ENCODE measurements at regions not wholly inside any gene's neighbourhood (a gene's known extent, or its start where the extent isn't known, plus 50 kb on each side); places are given as distances from the start of the nearest gene placed in this dataset.

- H3K36me3 ChIP-seq: no peaks in the 10 kb centered on the region
- TF ChIP-seq, protein P1, sequence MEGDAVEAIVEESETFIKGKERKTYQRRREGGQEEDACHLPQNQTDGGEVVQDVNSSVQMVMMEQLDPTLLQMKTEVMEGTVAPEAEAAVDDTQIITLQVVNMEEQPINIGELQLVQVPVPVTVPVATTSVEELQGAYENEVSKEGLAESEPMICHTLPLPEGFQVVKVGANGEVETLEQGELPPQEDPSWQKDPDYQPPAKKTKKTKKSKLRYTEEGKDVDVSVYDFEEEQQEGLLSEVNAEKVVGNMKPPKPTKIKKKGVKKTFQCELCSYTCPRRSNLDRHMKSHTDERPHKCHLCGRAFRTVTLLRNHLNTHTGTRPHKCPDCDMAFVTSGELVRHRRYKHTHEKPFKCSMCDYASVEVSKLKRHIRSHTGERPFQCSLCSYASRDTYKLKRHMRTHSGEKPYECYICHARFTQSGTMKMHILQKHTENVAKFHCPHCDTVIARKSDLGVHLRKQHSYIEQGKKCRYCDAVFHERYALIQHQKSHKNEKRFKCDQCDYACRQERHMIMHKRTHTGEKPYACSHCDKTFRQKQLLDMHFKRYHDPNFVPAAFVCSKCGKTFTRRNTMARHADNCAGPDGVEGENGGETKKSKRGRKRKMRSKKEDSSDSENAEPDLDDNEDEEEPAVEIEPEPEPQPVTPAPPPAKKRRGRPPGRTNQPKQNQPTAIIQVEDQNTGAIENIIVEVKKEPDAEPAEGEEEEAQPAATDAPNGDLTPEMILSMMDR (IDR thresholded peaks at IDR 0.05): no peak
- no peak for TF ChIP-seq POLR2A (IDR thresholded peaks at IDR 0.05)
- no peak overlapping the region for H3K27ac ChIP-seq
- H3K4me1 ChIP-seq: no peaks in the 10 kb centered on the region
- no peak overlapping the region for H3K4me3 ChIP-seq (replicated peaks in 1 of 3)
- intact Hi-C loops (cut with DNase I): no loop called here
- 85 to 89% methylated on average over 4 of the region's 4 CpGs for WGBS, 2 donors
- no peaks in the 10 kb centered on the region for H3K9me3 ChIP-seq
- no peaks in the 10 kb centered on the region for H3K27me3 ChIP-seq
- DNase-seq: no peak
These were observed 129.9 kb downstream of the TMEM30B start for GRCh38 chr14:61151251-61151650.

DNA sequence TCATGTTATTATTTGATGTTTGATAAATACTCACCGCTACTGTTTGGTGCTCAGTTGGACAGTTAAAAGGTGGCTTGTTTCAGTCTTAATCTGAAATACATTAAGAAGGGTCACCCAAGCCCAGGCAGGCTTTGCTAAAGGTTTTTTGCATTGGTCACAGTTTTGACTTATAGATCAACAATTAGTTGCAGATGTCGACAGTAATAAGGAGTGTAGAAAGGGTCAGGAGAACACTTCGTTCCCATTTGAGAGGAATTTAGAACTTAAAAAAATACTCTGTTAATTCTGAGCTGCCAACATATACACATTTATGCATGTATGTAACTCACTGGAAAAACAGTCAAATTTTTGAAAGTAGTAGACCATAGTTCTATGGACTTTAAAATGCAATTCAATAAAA is 130.3 kb downstream of the TMEM30B start:
- H3K36me3 ChIP-seq: no peaks in the 10 kb centered on the region
- no peak for DNase-seq
- WGBS, 2 donors: 86 to 87% methylated on average over 3 of the region's 3 CpGs
- no peak overlapping the region for H3K27ac ChIP-seq
- intact Hi-C loops (cut with DNase I): no loop called here
- no peak overlapping the region for H3K4me3 ChIP-seq (replicated peaks in 1 of 3)
- H3K27me3 ChIP-seq: no peaks in the 10 kb centered on the region
- H3K9me3 ChIP-seq: no peaks in the 10 kb centered on the region
- no peak for TF ChIP-seq POLR2A (IDR thresholded peaks at IDR 0.05)
- TF ChIP-seq, protein P1 (IDR thresholded peaks at IDR 0.05): no peak
- no peaks in the 10 kb centered on the region for H3K4me1 ChIP-seq

GRCh38 chr14:61149896-61150295 is 131.2 kb downstream of the TMEM30B start:
- Histone ChIP-seq H3K9me3 (no peaks in the 10 kb centered on the region), H3K27ac (no peak overlapping the region), H3K4me1 (no peaks in the 10 kb centered on the region), H3K36me3 (no peaks in the 10 kb centered on the region), H3K27me3 (no peaks in the 10 kb centered on the region), H3K4me3 (replicated peaks in 1 of 3) (no peak overlapping the region)
- intact Hi-C loops (cut with DNase I): no loop called here
- DNase-seq: no peak
- no peak for TF ChIP-seq POLR2A (IDR thresholded peaks at IDR 0.05)
- TF ChIP-seq, protein P1 (IDR thresholded peaks at IDR 0.05): no peak

- WGBS, 2 donors: 97 to 100% methylated on average over 4 of the region's 4 CpGs
- TF ChIP-seq, protein P1 (IDR thresholded peaks at IDR 0.05): no peak
- no peak for TF ChIP-seq POLR2A (IDR thresholded peaks at IDR 0.05)
- Histone ChIP-seq H3K9me3 (no peaks in the 10 kb centered on the region), H3K36me3 (no peaks in the 10 kb centered on the region), H3K27me3 (no peaks in the 10 kb centered on the region), H3K4me3 (replicated peaks in 1 of 3) (no peak overlapping the region), H3K27ac (no peak overlapping the region), H3K4me1 (no peaks in the 10 kb centered on the region)
- no peak for DNase-seq
- intact Hi-C loops (cut with DNase I): no loop called here
These were observed 132.3 kb downstream of the TMEM30B start for GRCh38 chr14:61148742-61149350.

GRCh38 chr14:61147831-61148549 is 133.1 kb downstream of the TMEM30B start:
- no peak for TF ChIP-seq POLR2A (IDR thresholded peaks at IDR 0.05)
- TF ChIP-seq, protein P1 (IDR thresholded peaks at IDR 0.05): no peak
- Histone ChIP-seq H3K36me3 (no peaks in the 10 kb centered on the region), H3K4me3 (replicated peaks in 1 of 3) (no peak overlapping the region), H3K9me3 (no peaks in the 10 kb centered on the region), H3K27ac (no peak overlapping the region), H3K27me3 (no peaks in the 10 kb centered on the region), H3K4me1 (no peaks in the 10 kb centered on the region)
- 75 to 83% methylated on average over 17 to 18 of the region's 21 CpGs for WGBS, 2 donors
- intact Hi-C loops (cut with DNase I): no loop called here
- DNase-seq: no peak
